ENCODE measurements at regions not wholly inside any gene's neighbourhood (a gene's known extent, or its start where the extent isn't known, plus 50 kb on each side); places are given as distances from the start of the nearest gene placed in this dataset.
"Not testable (repeated sequence)": the region's sequence is repeated elsewhere in the genome, so short reads cannot be mapped to it uniquely, and the experiment has no call there.

DNA sequence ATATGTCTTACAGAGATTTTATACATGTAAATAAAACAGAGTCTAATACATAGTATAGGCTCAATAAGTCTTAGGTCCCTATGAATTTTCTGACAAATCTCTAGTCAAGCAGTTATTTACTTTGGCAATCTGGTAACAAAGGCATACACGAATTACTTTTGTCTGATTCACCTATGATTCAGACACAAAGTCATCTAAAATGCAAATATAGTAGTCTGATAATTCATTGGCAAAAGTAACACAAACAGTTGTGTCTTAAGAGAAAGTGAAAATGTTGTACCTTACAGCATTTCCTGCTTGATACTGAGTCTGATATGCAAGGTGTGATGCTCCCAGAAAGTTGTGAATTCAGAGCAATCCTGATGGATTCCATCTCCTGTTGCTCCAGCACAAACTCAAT lies 209.4 kb upstream of the PRSS1 start:
- Mint-ChIP-seq H3K9me3 (no peaks in the 10 kb centered on the region), H3K27ac (peak overlapping the region in 1 of 2 donors; percentile 50), H3K36me3 (no peaks in the 10 kb centered on the region)
- DNase-seq (ENCODE audit: low spot score in 2 of 2) (no peak), ATAC-seq (peak in 1 of 2 donors; percentile 34)

GRCh38 chr7:142537760-142538159 lies 211.5 kb upstream of the PRSS1 start:
- H3K9me3 Mint-ChIP-seq, result no peaks in the 10 kb centered on the region
- H3K27ac Mint-ChIP-seq, result peak overlapping the region in 1 of 2 donors; percentile 67
- no peaks in the 10 kb centered on the region for H3K36me3 Mint-ChIP-seq
- ATAC-seq, result no peak
- no peak for DNase-seq (ENCODE audit: low spot score in 2 of 2)

DNA sequence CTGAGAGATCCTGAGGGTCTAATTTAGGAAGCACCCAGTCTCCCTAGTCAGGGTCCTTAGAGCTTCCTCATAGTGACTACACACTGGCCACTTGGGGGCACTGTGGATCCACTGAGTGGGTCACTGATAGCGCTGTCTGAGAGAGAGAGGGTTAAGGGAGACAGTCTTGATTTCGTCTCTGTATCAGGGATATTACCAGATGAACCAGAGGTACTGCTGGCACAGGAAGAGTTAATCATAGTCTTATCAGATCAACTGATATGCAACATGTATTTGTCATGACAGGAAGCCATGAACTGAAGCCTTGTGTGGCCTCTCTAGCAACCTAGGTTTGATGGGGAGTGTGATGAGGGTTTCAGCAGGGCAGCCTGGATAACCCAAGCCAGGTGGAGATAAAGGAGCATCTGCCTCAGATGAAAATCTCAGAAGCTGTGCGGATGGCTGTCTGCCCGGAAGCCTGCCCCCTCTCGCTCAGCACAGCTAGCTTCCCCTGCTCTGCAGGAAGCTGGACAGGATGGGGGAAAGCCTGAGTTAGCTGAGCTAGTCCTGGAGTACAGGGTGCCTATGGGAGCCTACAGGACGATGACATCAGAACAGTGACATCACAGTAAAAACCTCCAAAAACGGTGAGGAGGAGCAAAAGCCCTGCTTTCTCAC lies 214.0 kb upstream of the PRSS1 start:
- ATAC-seq (peak; percentile 90 to 92), DNase-seq (ENCODE audit: low spot score in 2 of 2) (peak; percentile 75)
- Mint-ChIP-seq H3K27ac (peak overlapping the region; percentile 79 to 91), H3K9me3 (no peaks in the 10 kb centered on the region), H3K36me3 (no peaks in the 10 kb centered on the region)

DNA sequence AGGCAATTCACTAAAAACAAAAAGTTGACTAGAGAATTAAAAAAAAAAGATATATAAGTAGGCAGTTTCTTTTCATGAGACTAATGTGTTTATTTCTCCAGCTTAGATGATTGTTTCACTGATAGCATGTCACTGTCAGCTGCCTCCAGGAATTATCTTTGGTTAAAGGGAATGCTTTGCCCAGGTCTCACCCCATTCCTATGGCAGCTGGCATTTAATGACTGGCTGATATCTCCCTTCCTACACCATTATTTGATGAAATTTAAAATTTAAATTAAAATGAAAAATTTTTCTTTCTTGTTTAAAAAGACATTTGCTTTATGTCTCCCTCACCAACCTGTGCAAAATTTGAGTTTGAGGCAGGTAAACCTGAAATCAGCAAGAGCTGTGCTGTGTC lies 214.5 kb upstream of the PRSS1 start:
- no peak for DNase-seq (ENCODE audit: low spot score in 2 of 2)
- Mint-ChIP-seq H3K9me3 (no peaks in the 10 kb centered on the region), H3K27ac (peak overlapping the region in 1 of 2 donors; percentile 79), H3K36me3 (no peaks in the 10 kb centered on the region)
- ATAC-seq, result no peak

DNA sequence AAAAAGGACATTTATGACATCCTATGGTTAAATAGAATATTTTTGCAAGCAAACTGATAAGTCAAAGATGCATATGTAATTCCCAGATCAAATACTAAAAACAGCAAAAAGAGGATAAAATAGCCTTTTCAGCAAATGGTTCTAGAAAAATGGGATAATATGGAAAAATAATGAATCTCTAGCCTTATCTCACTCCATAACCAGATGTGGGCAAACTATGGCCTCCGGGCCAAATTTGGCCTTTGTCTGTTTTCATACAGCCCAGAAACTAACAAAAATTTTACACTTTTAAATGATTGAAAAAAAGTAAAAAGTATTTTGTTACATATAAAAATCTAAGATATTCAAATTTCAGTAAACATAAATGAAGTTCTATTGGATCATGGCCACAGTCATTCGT lies 215.4 kb upstream of the PRSS1 start:
- ATAC-seq, result no peak
- DNase-seq (ENCODE audit: low spot score in 2 of 2), result no peak
- Mint-ChIP-seq H3K36me3 (no peaks in the 10 kb centered on the region), H3K27ac (no peak overlapping the region), H3K9me3 (no peaks in the 10 kb centered on the region)

DNA sequence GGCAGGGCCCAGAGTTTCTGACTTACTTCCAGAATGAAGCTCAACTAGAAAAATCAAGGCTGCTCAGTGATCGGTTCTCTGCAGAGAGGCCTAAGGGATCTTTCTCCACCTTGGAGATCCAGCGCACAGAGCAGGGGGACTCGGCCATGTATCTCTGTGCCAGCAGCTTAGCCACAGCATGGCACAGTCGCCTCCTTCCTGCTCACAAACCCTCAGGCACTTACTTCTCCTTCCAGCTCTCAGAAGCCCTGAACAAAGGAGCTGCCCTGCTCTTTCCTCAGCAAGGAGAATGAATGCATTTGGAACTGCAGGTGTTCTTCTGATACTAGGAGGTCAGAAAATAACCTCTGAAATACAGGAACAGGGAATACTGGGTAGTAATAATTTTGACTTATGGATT lies 219.7 kb upstream of the PRSS1 start:
- Mint-ChIP-seq H3K9me3 (no peaks in the 10 kb centered on the region), H3K27ac (no peak overlapping the region), H3K36me3 (no peaks in the 10 kb centered on the region)
- ATAC-seq (no peak), DNase-seq (ENCODE audit: low spot score in 2 of 2) (no peak)

GRCh38 chr7:142528608-142529408 lies 220.5 kb upstream of the PRSS1 start:
- Mint-ChIP-seq H3K36me3 (no peaks in the 10 kb centered on the region), H3K9me3 (no peaks in the 10 kb centered on the region), H3K27ac (peak overlapping the region; percentile 22 to 77)
- DNase-seq (ENCODE audit: low spot score in 2 of 2), result no peak
- peak; percentile 22 to 51 for ATAC-seq

- ATAC-seq (no peak), DNase-seq (ENCODE audit: low spot score in 2 of 2) (no peak)
- Mint-ChIP-seq H3K27ac (no peak overlapping the region), H3K36me3 (no peaks in the 10 kb centered on the region), H3K9me3 (no peaks in the 10 kb centered on the region)
Observed at GRCh38 chr7:142523821-142524460, 225.3 kb upstream of the PRSS1 start.

GRCh38 chr7:142522735-142523134 lies 226.5 kb upstream of the PRSS1 start:
- DNase-seq (ENCODE audit: low spot score in 2 of 2), result no peak
- H3K27ac Mint-ChIP-seq, result peak overlapping the region in 1 of 2 donors; percentile 8
- ATAC-seq, result no peak
- H3K9me3 Mint-ChIP-seq, result no peaks in the 10 kb centered on the region
- no peaks in the 10 kb centered on the region for H3K36me3 Mint-ChIP-seq

GRCh38 chr7:142520885-142521284 lies 228.4 kb upstream of the PRSS1 start:
- not testable (repeated sequence) for DNase-seq (ENCODE audit: low spot score in 2 of 2); H3K9me3 Mint-ChIP-seq; H3K36me3 Mint-ChIP-seq
- ATAC-seq, result peak; percentile 32 to 51
- H3K27ac Mint-ChIP-seq, result peak overlapping the region in 1 of 2 donors; percentile 70

GRCh38 chr7:142520455-142520854 lies 228.8 kb upstream of the PRSS1 start:
- peak overlapping the region; percentile 70 to 85 for H3K27ac Mint-ChIP-seq
- ATAC-seq, result peak; percentile 52 to 64
- DNase-seq (ENCODE audit: low spot score in 2 of 2); H3K36me3 Mint-ChIP-seq; H3K9me3 Mint-ChIP-seq: not testable (repeated sequence)

GRCh38 chr7:142519079-142520078 lies 229.9 kb upstream of the PRSS1 start:
- ATAC-seq, result no peak
- H3K27ac Mint-ChIP-seq, result peak overlapping the region; percentile 70 to 84
- DNase-seq (ENCODE audit: low spot score in 2 of 2), result no peak
- no peaks in the 10 kb centered on the region for H3K36me3 Mint-ChIP-seq
- no peaks in the 10 kb centered on the region for H3K9me3 Mint-ChIP-seq

GRCh38 chr7:142516038-142516501 lies 233.2 kb upstream of the PRSS1 start:
- Mint-ChIP-seq H3K9me3 (no peaks in the 10 kb centered on the region), H3K36me3 (no peaks in the 10 kb centered on the region), H3K27ac (peak overlapping the region in 1 of 2 donors; percentile 15)
- DNase-seq (ENCODE audit: low spot score in 2 of 2), result no peak
- ATAC-seq, result peak; percentile 75 to 78

GRCh38 chr7:142514716-142515115 lies 234.6 kb upstream of the PRSS1 start:
- not testable (repeated sequence) for ATAC-seq; H3K9me3 Mint-ChIP-seq; H3K36me3 Mint-ChIP-seq; H3K27ac Mint-ChIP-seq; DNase-seq (ENCODE audit: low spot score in 2 of 2)

DNA sequence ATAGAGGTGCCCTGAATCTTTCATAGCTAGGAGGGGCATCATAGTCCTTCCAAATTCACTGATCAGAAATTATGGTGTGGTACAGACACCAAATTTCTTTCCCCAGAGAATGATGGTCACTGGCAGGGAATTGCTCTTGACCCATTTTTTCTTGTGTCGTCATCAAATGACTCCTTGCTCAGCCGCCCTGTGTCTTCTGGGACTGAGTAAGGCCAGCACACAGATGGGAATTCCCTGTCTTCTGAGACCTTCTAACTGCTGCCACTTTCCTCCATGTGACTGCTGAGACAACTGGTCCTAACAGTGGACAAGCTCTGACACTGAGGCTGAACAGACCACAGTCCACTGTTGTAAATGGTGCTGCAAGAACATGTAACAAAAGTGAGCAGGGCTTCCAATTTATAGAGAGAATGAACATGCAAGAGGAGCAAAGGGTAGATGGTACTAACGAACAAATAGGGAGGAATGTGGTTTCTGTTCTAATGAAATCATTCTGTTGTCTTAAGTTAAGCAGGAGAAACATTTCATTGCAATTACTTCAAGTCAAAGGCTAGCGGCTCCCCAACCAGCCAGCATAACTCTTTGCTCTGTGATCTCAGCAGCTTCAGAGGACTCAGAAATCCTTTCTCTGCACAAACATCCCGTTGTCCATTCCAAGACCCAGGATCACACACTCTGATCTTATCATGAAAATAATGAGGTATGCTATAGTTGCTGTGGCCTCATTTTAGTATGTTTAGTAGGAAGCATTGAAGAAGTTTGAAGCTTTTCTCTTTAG lies 235.9 kb upstream of the PRSS1 start:
- ATAC-seq, result no peak
- no peaks in the 10 kb centered on the region for H3K9me3 Mint-ChIP-seq
- H3K36me3 Mint-ChIP-seq, result no peaks in the 10 kb centered on the region
- DNase-seq (ENCODE audit: low spot score in 2 of 2), result no peak
- no peak overlapping the region for H3K27ac Mint-ChIP-seq

- H3K27ac Mint-ChIP-seq, result no peak overlapping the region
- DNase-seq (ENCODE audit: low spot score in 2 of 2) (no peak), ATAC-seq (peak in 1 of 2 donors; percentile 69)
- no peaks in the 10 kb centered on the region for H3K9me3 Mint-ChIP-seq
- no peaks in the 10 kb centered on the region for H3K36me3 Mint-ChIP-seq
Observed at GRCh38 chr7:142511801-142512200, 237.5 kb upstream of the PRSS1 start.

All from activated naive CD4-positive, alpha-beta T cell treated with anti-CD3 and anti-CD28 coated beads, Interleukin-2, amount 50 U/mL, for 72 hours (primary cell).